SU-DHL-6 (cell line): ENCODE measurements at regions not wholly inside any gene's neighbourhood (a gene's known extent, or its start where the extent isn't known, plus 50 kb on each side); places are given as distances from the start of the nearest gene placed in this dataset.
"Not testable (repeated sequence)": the region's sequence is repeated elsewhere in the genome, so short reads cannot be mapped to it uniquely, and the experiment has no call there.

Experiments
- H2AFZ ChIP-seq: fragments of 200-600 bp; sonication (generic); 2 replicates; pipeline ENCODE4 v1.6.1; 2014; ENCODE audit warnings: low read depth, mild to moderate bottlenecking, moderate library complexity, mixed read lengths, antibody characterized with exemption, low read length; ENCODE audit not compliant: severe bottlenecking
- H3F3A ChIP-seq: fragments of 200-600 bp; shearing (Covaris generic); 2 replicates; pipeline ENCODE4 v1.6.0; 2016; ENCODE audit warnings: antibody characterized with exemption, mild to moderate bottlenecking; ENCODE audit not compliant: insufficient read depth
- H3K27ac ChIP-seq: fragments of 200-600 bp; sonication (generic); 2 replicates; pipeline ENCODE4 v1.5.1; 2016; ENCODE audit warnings: low read depth, mild to moderate bottlenecking, low read length, moderate library complexity, mixed read lengths
- H3K27me3 ChIP-seq: fragments of 200-600 bp; sonication (generic), shearing (Covaris generic); 2 replicates; pipeline ENCODE4 v1.6.0; 2014; ENCODE audit warnings: mild to moderate bottlenecking, low read length
- H3K36me3 ChIP-seq: fragments of 200-600 bp; sonication (generic); 2 replicates; pipeline ENCODE4 v1.6.1; 2014; ENCODE audit warnings: mild to moderate bottlenecking, low read length, mixed read lengths
- H3K4me2 ChIP-seq: fragments of 300-600, 200-600 bp; shearing (Covaris generic), sonication (generic); 2 replicates; pipeline ENCODE4 v1.6.0; 2014; ENCODE audit warnings: low read length, low read depth, mild to moderate bottlenecking; ENCODE audit not compliant: poor library complexity, severe bottlenecking
- H3K4me3 ChIP-seq: fragments of 200-600 bp; sonication (generic); 2 replicates; pipeline ENCODE4 v1.5.1; 2014; ENCODE audit warnings: antibody characterized with exemption, low read length, mild to moderate bottlenecking, mixed read lengths; ENCODE audit not compliant: insufficient read depth, poor library complexity, severe bottlenecking
- H3K79me2 ChIP-seq: fragments of 200-600 bp; sonication (generic); 2 replicates; pipeline ENCODE4 v1.6.1; 2014; ENCODE audit warnings: mild to moderate bottlenecking, low read length, moderate library complexity; ENCODE audit not compliant: insufficient read depth
- H3K9ac ChIP-seq: fragments of 200-600 bp; sonication (generic); 2 replicates; pipeline ENCODE4 v1.7.0; 2014; ENCODE audit warnings: mild to moderate bottlenecking, low read length
- H3K9me2 ChIP-seq: fragments of 200-600 bp; sonication (generic); replicated peaks from 2 replicates; pipeline ENCODE4 v1.6.1; 2014; ENCODE audit warnings: low read length; ENCODE audit not compliant: insufficient read depth
- H3K9me3 ChIP-seq: fragments of 200-600 bp; sonication (generic); 2 replicates; pipeline ENCODE4 v1.6.1; 2014; ENCODE audit warnings: low read length, mixed read lengths; ENCODE audit not compliant: insufficient read depth
- H4K20me1 ChIP-seq: fragments of 200-600 bp; sonication (generic); 2 replicates; pipeline ENCODE4 v1.6.1; 2014; ENCODE audit warnings: low read depth, mild to moderate bottlenecking, antibody characterized with exemption, low read length, moderate library complexity, mixed read lengths
- EZH2phosphoT487 ChIP-seq: fragments of 200-600 bp; sonication (generic), shearing (Covaris generic); conservative IDR thresholded peaks from 2 replicates; pipeline ENCODE4 v1.6.1; 2018; ENCODE audit warnings: mild to moderate bottlenecking, antibody characterized with exemption, low read length, moderate library complexity, mixed read lengths
- TF ChIP-seq, protein P1 (sequence below): fragments of 200-600 bp; sonication (generic); IDR thresholded peaks from one replicate; pipeline ENCODE4 v1.5.1; 2017; ENCODE audit warnings: antibody characterized with exemption, mild to moderate bottlenecking, low read length, moderate library complexity; ENCODE audit not compliant: insufficient read depth, poor library complexity, severe bottlenecking

DNA sequence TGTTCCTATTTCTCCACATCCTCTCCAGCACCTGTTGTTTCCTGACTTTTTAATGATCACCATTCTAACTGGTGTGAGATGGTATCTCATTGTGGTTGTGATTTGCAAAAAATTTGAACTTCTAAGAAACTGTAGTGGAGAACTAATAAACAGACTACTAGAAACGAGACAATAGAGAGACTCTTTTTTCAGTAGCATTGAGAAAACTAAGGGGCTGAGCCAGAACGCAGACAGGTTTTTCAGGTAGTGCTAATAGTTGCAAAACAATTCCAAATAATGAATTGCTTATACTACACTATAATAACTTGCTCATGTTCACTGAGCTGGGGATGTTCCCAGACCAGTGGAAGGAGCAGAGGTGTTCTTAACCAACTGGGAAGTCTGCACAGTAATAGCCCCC, 98.8 kb upstream of the DPH5 start:
- H3K9me2 ChIP-seq: no peaks in the 10 kb centered on the region
- H4K20me1 ChIP-seq: no peaks in the 10 kb centered on the region
- 0 out of 2 replicates have a peak, but pooled peaks cover 15% of the 10 kb centered on the region for H3F3A ChIP-seq
- no peaks in the 10 kb centered on the region for H3K36me3 ChIP-seq
- H3K4me2 ChIP-seq: no peak overlapping the region
- no peak for TF ChIP-seq EZH2phosphoT487
- TF ChIP-seq, protein P1, sequence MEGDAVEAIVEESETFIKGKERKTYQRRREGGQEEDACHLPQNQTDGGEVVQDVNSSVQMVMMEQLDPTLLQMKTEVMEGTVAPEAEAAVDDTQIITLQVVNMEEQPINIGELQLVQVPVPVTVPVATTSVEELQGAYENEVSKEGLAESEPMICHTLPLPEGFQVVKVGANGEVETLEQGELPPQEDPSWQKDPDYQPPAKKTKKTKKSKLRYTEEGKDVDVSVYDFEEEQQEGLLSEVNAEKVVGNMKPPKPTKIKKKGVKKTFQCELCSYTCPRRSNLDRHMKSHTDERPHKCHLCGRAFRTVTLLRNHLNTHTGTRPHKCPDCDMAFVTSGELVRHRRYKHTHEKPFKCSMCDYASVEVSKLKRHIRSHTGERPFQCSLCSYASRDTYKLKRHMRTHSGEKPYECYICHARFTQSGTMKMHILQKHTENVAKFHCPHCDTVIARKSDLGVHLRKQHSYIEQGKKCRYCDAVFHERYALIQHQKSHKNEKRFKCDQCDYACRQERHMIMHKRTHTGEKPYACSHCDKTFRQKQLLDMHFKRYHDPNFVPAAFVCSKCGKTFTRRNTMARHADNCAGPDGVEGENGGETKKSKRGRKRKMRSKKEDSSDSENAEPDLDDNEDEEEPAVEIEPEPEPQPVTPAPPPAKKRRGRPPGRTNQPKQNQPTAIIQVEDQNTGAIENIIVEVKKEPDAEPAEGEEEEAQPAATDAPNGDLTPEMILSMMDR: no peak
- H3K27ac ChIP-seq: no peak overlapping the region
- H3K27me3 ChIP-seq: no peaks in the 10 kb centered on the region
- no peaks in the 10 kb centered on the region for H3K9me3 ChIP-seq
- no peaks in the 10 kb centered on the region for H3K79me2 ChIP-seq
- no peak overlapping the region for H3K9ac ChIP-seq
- no peak overlapping the region for H3K4me3 ChIP-seq
- H2AFZ ChIP-seq: no peak overlapping the region

DNA sequence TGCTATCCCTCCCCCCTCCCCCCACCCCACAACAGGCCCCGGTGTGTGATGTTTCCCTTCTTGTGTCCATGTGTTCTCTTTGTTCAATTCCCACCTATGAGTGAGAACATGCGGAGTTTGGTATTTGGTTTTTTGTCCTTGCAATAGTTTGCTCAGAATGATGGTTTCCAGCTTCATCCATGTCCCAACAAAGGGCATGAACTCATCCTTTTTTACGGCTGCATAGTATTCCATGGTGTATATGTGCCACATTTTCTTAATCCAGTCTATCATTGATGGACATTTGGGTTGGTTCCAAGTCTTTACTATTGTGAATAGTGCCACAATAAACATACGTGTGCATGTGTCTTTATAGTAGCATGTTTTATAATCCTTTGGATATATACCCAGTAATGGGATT, 98.3 kb upstream of the DPH5 start:
- not testable (repeated sequence) for H3K4me3 ChIP-seq, H4K20me1 ChIP-seq, H3K9me2 ChIP-seq, H3K27ac ChIP-seq, H3K27me3 ChIP-seq, H3K36me3 ChIP-seq, H3K9ac ChIP-seq, H3K79me2 ChIP-seq, H2AFZ ChIP-seq, H3K9me3 ChIP-seq, H3K4me2 ChIP-seq
- H3F3A ChIP-seq: 0 out of 2 replicates have a peak, but pooled peaks cover 15% of the 10 kb centered on the region

GRCh38 chr1:101122452-101123166, 97.0 kb upstream of the DPH5 start:
- H3K4me3 ChIP-seq: no peak overlapping the region
- H3F3A ChIP-seq: 0 out of 2 replicates have a peak, but pooled peaks cover 5% of the 10 kb centered on the region
- H2AFZ ChIP-seq: no peak overlapping the region
- H3K27ac ChIP-seq: no peak overlapping the region
- peak overlapping the region; percentile 15 for H3K4me2 ChIP-seq
- H3K79me2 ChIP-seq: no peaks in the 10 kb centered on the region
- H3K27me3 ChIP-seq: no peaks in the 10 kb centered on the region
- TF ChIP-seq, protein P1: no peak
- no peak for TF ChIP-seq EZH2phosphoT487
- no peak overlapping the region for H3K9ac ChIP-seq
- no peaks in the 10 kb centered on the region for H4K20me1 ChIP-seq
- no peaks in the 10 kb centered on the region for H3K36me3 ChIP-seq
- H3K9me3 ChIP-seq: no peaks in the 10 kb centered on the region
- no peaks in the 10 kb centered on the region for H3K9me2 ChIP-seq

DNA sequence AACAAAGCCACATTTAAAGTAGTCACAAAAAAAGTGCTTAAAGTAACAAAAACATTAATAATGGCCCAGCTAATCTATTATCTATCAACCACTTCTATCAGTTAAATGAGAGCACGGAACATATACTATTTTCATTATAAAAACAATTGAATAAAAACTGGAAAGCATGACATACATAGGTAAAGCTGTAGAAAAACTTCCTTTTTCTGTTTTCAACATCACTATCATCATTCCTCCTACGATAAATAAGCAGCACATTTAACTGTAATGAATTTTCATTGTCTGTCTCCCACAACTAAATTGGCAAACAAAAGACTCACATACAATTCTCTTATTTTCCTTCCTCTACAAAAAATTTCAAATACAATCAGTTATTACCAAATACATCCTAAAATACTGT, 96.4 kb upstream of the DPH5 start:
- Histone ChIP-seq H2AFZ (no peak overlapping the region), H3K27ac (no peak overlapping the region), H3K27me3 (no peaks in the 10 kb centered on the region), H3F3A (0 out of 2 replicates have a peak, but pooled peaks cover 5% of the 10 kb centered on the region), H3K4me3 (no peak overlapping the region), H4K20me1 (no peaks in the 10 kb centered on the region), H3K4me2 (peak overlapping the region; percentile 15), H3K79me2 (no peaks in the 10 kb centered on the region), H3K9me3 (no peaks in the 10 kb centered on the region), H3K36me3 (no peaks in the 10 kb centered on the region), H3K9ac (no peak overlapping the region), H3K9me2 (no peaks in the 10 kb centered on the region)
- TF ChIP-seq, protein P1: no peak
- no peak for TF ChIP-seq EZH2phosphoT487
